ENCODE measurements at regions not wholly inside any gene's neighbourhood (a gene's known extent, or its start where the extent isn't known, plus 50 kb on each side); places are given as distances from the start of the nearest gene placed in this dataset.

- TF ChIP-seq, protein P1, sequence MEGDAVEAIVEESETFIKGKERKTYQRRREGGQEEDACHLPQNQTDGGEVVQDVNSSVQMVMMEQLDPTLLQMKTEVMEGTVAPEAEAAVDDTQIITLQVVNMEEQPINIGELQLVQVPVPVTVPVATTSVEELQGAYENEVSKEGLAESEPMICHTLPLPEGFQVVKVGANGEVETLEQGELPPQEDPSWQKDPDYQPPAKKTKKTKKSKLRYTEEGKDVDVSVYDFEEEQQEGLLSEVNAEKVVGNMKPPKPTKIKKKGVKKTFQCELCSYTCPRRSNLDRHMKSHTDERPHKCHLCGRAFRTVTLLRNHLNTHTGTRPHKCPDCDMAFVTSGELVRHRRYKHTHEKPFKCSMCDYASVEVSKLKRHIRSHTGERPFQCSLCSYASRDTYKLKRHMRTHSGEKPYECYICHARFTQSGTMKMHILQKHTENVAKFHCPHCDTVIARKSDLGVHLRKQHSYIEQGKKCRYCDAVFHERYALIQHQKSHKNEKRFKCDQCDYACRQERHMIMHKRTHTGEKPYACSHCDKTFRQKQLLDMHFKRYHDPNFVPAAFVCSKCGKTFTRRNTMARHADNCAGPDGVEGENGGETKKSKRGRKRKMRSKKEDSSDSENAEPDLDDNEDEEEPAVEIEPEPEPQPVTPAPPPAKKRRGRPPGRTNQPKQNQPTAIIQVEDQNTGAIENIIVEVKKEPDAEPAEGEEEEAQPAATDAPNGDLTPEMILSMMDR (IDR thresholded peaks at IDR 0.05) = no peak
- TF ChIP-seq POLR2A (IDR thresholded peaks at IDR 0.05) (no peak), EP300 (IDR thresholded peaks at IDR 0.05) (no peak)
Observed at GRCh38 chr5:39539470-39539869, 114.7 kb upstream of the DAB2 start.
